H1 (cell line): ENCODE measurements at regions not wholly inside any gene's neighbourhood (a gene's known extent, or its start where the extent isn't known, plus 50 kb on each side); places are given as distances from the start of the nearest gene placed in this dataset.

Experiments used
- CTCF ChIA-PET: fragments of 300-600 bp; sonication (Branson Sonifier 250); formaldehyde crosslinking; loops from one replicate; lab custom pipeline; 2021; ENCODE audit not compliant: partially characterized antibody; lab: Charles Lee
- POLR2A ChIA-PET: fragments of 300-600 bp; sonication (Branson Sonifier 250); formaldehyde crosslinking; loops from one replicate; lab custom pipeline; 2021; ENCODE audit warnings: inconsistent platforms; ENCODE audit not compliant: partially characterized antibody; lab: Charles Lee
- DNase-seq, 2 experiments: peaks; one replicate each; pipeline versions ENCODE4 v3.0.0 to v3.0.0-alpha.2; 2010 to 2022; ENCODE audit warnings: low spot score in 2 of 2, low read depth in 1 of 2, mixed read lengths in 1 of 2
- FAIRE-seq: peaks from 2 replicates; lab custom pipeline; 2011; peaks lifted over from hg19 to GRCh38; lab: Jason Lieb, UNC
- H2AFZ ChIP-seq: 2 replicates; pipeline ENCODE4 v1.8.1; 2012; ENCODE audit warnings: low read length, inconsistent platforms
- H2AK5ac ChIP-seq: 2 replicates; pipeline ENCODE4 v1.6.1; 2013; ENCODE audit warnings: low read depth, low read length
- H2BK120ac ChIP-seq: replicated peaks from 2 replicates; pipeline ENCODE3; 2013; ENCODE audit warnings: low read depth, low read length, inconsistent platforms
- H2BK12ac ChIP-seq: 2 replicates; pipeline ENCODE4 v1.6.1; 2013; ENCODE audit warnings: low read depth, low read length
- H2BK15ac ChIP-seq: 2 replicates; pipeline ENCODE4 v1.6.1; 2013; ENCODE audit warnings: low read length
- H2BK20ac ChIP-seq: 2 replicates; pipeline ENCODE4 v1.6.1; 2013; ENCODE audit warnings: low read length
- H2BK5ac ChIP-seq: 2 replicates; pipeline ENCODE4 v1.6.1; 2013; ENCODE audit warnings: low read depth, low read length
- H3K14ac ChIP-seq: 2 replicates; pipeline ENCODE4 v1.6.1; 2013; ENCODE audit warnings: inconsistent platforms; ENCODE audit not compliant: insufficient read length
- H3K18ac ChIP-seq: 2 replicates; pipeline ENCODE4 v1.6.1; 2013; ENCODE audit warnings: low read length; ENCODE audit errors: extremely low read depth
- H3K23ac ChIP-seq: 2 replicates; pipeline ENCODE4 v1.6.1; 2013; ENCODE audit warnings: inconsistent platforms; ENCODE audit not compliant: insufficient read length
- H3K23me2 ChIP-seq: 2 replicates; pipeline ENCODE4 v1.6.1; 2013; ENCODE audit warnings: low read depth, low read length
- H3K27ac ChIP-seq: 2 replicates; pipeline ENCODE4 v1.6.1; 2011; ENCODE audit warnings: low read depth, low read length, inconsistent platforms
- H3K27me3 ChIP-seq, 4 experiments: replicated peaks in 1 of 4; 1 replicate in 1 of 4; 2 replicates in 3 of 4; pipeline versions ENCODE4 v1.6.1 to v1.8.1; 2011 to 2013; ENCODE audit warnings: low read length in 3 of 4, mild to moderate bottlenecking in 3 of 4, inconsistent platforms in 2 of 4, mixed read lengths in 2 of 4, moderate library complexity in 1 of 4; ENCODE audit not compliant: control insufficient read depth in 3 of 4, insufficient read depth in 3 of 4; ENCODE audit errors: extremely low read depth in 1 of 4
- H3K36me3 ChIP-seq, 4 experiments: 2 replicates each; pipeline versions ENCODE4 v1.6.1 to v1.8.1; 2011 to 2013; ENCODE audit warnings: mild to moderate bottlenecking in 4 of 4, low read length in 3 of 4, moderate library complexity in 2 of 4, control low read depth in 1 of 4, inconsistent platforms in 1 of 4; ENCODE audit not compliant: insufficient read depth in 4 of 4, control insufficient read depth in 2 of 4
- H3K4ac ChIP-seq: replicated peaks from 2 replicates; pipeline ENCODE3; 2013; ENCODE audit warnings: low read length, low read depth, mixed read lengths, inconsistent platforms; ENCODE audit not compliant: insufficient read length
- H3K4me1 ChIP-seq, 4 experiments: replicated peaks in 1 of 4; 1 replicate in 1 of 4; 2 replicates in 3 of 4; pipeline versions ENCODE4 v1.6.1 to v1.8.1; 2011 to 2013; ENCODE audit warnings: low read length in 3 of 4, inconsistent platforms in 2 of 4, mixed read lengths in 1 of 4; ENCODE audit not compliant: insufficient read depth in 4 of 4, control insufficient read depth in 3 of 4
- H3K4me2 ChIP-seq, 2 experiments: 2 replicates each; pipeline versions ENCODE4 v1.6.1 to v1.8.1; 2011 to 2013; ENCODE audit warnings: low read depth in 2 of 2, low read length in 2 of 2, control low read depth in 1 of 2, inconsistent platforms in 1 of 2, mild to moderate bottlenecking in 1 of 2; ENCODE audit not compliant: insufficient read depth in 1 of 2
- H3K4me3 ChIP-seq, 4 experiments: fragments of 200-600, 300-600 bp in 1 of 4; sonication (generic), shearing (Covaris generic), sonication (Bioruptor Twin) in 1 of 4; 2 replicates each; pipeline versions ENCODE4 v1.5.1 to v1.8.1; 2011 to 2016; ENCODE audit warnings: low read length in 4 of 4, low read depth in 3 of 4, control low read depth in 2 of 4, inconsistent platforms in 2 of 4, mild to moderate bottlenecking in 2 of 4, mixed read lengths in 1 of 4, moderate library complexity in 1 of 4; ENCODE audit not compliant: insufficient read depth in 2 of 4; ENCODE audit errors: extremely low read depth in 1 of 4
- H3K56ac ChIP-seq: replicated peaks from 2 replicates; pipeline ENCODE3; 2013; ENCODE audit warnings: low read depth, mild to moderate bottlenecking, mixed read lengths, low read length, inconsistent platforms; ENCODE audit not compliant: insufficient read length
- H3K79me1 ChIP-seq: 2 replicates; pipeline ENCODE4 v1.6.1; 2013; ENCODE audit warnings: low read depth, low read length, control low read depth
- H3K79me2 ChIP-seq, 2 experiments: 2 replicates each; pipeline versions ENCODE4 v1.6.1 to v1.8.1; 2012 to 2013; ENCODE audit warnings: low read length in 2 of 2, mild to moderate bottlenecking in 2 of 2, inconsistent platforms in 1 of 2; ENCODE audit not compliant: insufficient read depth in 2 of 2, control insufficient read depth in 1 of 2
- H3K9ac ChIP-seq, 4 experiments: replicated peaks in 1 of 4; 1 replicate in 1 of 4; 2 replicates in 3 of 4; pipeline versions ENCODE4 v1.6.1 to v1.8.1; 2011 to 2013; ENCODE audit warnings: low read depth in 3 of 4, low read length in 3 of 4, control low read depth in 2 of 4, mild to moderate bottlenecking in 2 of 4, moderate library complexity in 2 of 4, inconsistent platforms in 1 of 4; ENCODE audit errors: extremely low read depth in 1 of 4
- H3K9me3 ChIP-seq, 2 experiments: 2 replicates each; pipeline versions ENCODE4 v1.6.1 to v1.8.1; 2012 to 2013; ENCODE audit warnings: mild to moderate bottlenecking in 2 of 2, moderate library complexity in 2 of 2, control low read depth in 1 of 2, inconsistent platforms in 1 of 2, low read depth in 1 of 2, low read length in 1 of 2, mixed read lengths in 1 of 2; ENCODE audit not compliant: insufficient read depth in 2 of 2
- H4K20me1 ChIP-seq, 2 experiments: replicated peaks in 1 of 2; 2 replicates each; pipeline versions ENCODE3 to v1.8.1; 2011 to 2013; ENCODE audit warnings: inconsistent platforms in 2 of 2, low read length in 2 of 2, mild to moderate bottlenecking in 1 of 2; ENCODE audit not compliant: insufficient read depth in 2 of 2, control insufficient read depth in 1 of 2
- H4K5ac ChIP-seq: 2 replicates; pipeline ENCODE4 v1.6.1; 2013; ENCODE audit warnings: low read length, low read depth, mixed read lengths, inconsistent platforms; ENCODE audit not compliant: insufficient read length
- H4K8ac ChIP-seq: 2 replicates; pipeline ENCODE4 v1.8.0; 2013; ENCODE audit warnings: mild to moderate bottlenecking, moderate library complexity, low read length, inconsistent platforms; ENCODE audit not compliant: insufficient read depth; ENCODE audit errors: extremely low read depth
- H4K91ac ChIP-seq: replicated peaks from 2 replicates; pipeline ENCODE3; 2013; ENCODE audit warnings: low read length, mixed read lengths, inconsistent platforms; ENCODE audit not compliant: insufficient read length
- ATF2 ChIP-seq: IDR thresholded peaks from 2 replicates; pipeline ENCODE4 v1.6.1; 2012; ENCODE audit warnings: low read length, inconsistent platforms
- CEBPB ChIP-seq: IDR thresholded peaks from 2 replicates; pipeline ENCODE4 v1.6.1; 2012; ENCODE audit warnings: low read depth, low read length
- EGR1 ChIP-seq: IDR thresholded peaks from 2 replicates; pipeline ENCODE4 v1.6.1; 2011; ENCODE audit warnings: low read depth, low read length, borderline replicate concordance
- HDAC6 ChIP-seq: IDR thresholded peaks from one replicate; pipeline ENCODE4 v1.7.1; 2012; ENCODE audit warnings: low read depth, mild to moderate bottlenecking, inconsistent platforms, low read length, moderate library complexity
- MAFK ChIP-seq: IDR thresholded peaks from 2 replicates; pipeline ENCODE4 v1.6.1; 2012; ENCODE audit warnings: low read depth, mild to moderate bottlenecking, improper control_type of control experiment, low read length
- NRF1 ChIP-seq: IDR thresholded peaks from 2 replicates; pipeline ENCODE4 v1.6.1; 2011; ENCODE audit warnings: mild to moderate bottlenecking, low read depth, low read length, improper control_type of control experiment
- POLR2AphosphoS5 ChIP-seq: IDR thresholded peaks from 2 replicates; pipeline ENCODE4 v1.6.1; 2011; ENCODE audit warnings: low read depth, low read length
- SP4 ChIP-seq: IDR thresholded peaks from 2 replicates; pipeline ENCODE4 v1.6.1; 2012; ENCODE audit warnings: low read length, inconsistent platforms
- TAF1 ChIP-seq: IDR thresholded peaks from 2 replicates; pipeline ENCODE4 v1.6.1; 2011; ENCODE audit warnings: mild to moderate bottlenecking, low read depth, low read length
- WGBS, 2 experiments: shearing (Covaris generic) in 1 of 2; methylation state at CpG; one replicate each; pipeline versions ENCODE4 v1.1.6 to v1.1.7; 2013 to 2015; ENCODE audit warnings: low lambda C conversion rate in 2 of 2, mixed read lengths in 2 of 2, inconsistent platforms in 1 of 2, low coverage in 1 of 2, missing lambda C conversion rate in 1 of 2; ENCODE audit not compliant: insufficient replicate concordance in 2 of 2, insufficient coverage in 1 of 2, insufficient read length in 1 of 2; ENCODE audit errors: extremely low coverage in 1 of 2, missing lambda C conversion rate in 1 of 2; 5-methylcytosine and 5-hydroxymethylcytosine counted together

GRCh38 chr11:29623144-29623722, 393.6 kb downstream of the KCNA4 start:
- peak overlapping the region; percentile 48; the same call in 1 of the 2 replicates for H2AFZ ChIP-seq
- H2BK5ac ChIP-seq = peak overlapping the region; percentile 88
- no peak overlapping the region for H4K91ac ChIP-seq
- no peak overlapping the region for H3K4ac ChIP-seq
- peaks cover 3 to 7% (median 4%) of the 10 kb centered on the region in 4 experiments; a peak in 5 of 7 replicates for H3K4me1 ChIP-seq
- 27% methylated on average over 5 of the region's 5 CpGs; no CpG with 5 or more reads in 1 of the 2 experiments for WGBS, 2 experiments
- peak overlapping the region; percentile 5 to 55 for H3K4me2 ChIP-seq
- DNase-seq (peak; percentile 51 to 61), FAIRE-seq (peak; percentile 94)
- no peak overlapping the region for H2BK15ac ChIP-seq
- no peaks in the 10 kb centered on the region for H3K27me3 ChIP-seq
- H3K4me3 ChIP-seq = peak overlapping the region in 3 of 4 experiments; percentile 5 to 47 (median 7); a peak in 3 of 8 replicates
- H3K9me3 ChIP-seq = no peaks in the 10 kb centered on the region
- peak overlapping the region; percentile 93 for H3K27ac ChIP-seq
- H3K23me2 ChIP-seq = no peaks in the 10 kb centered on the region
- CTCF ChIA-PET = interaction anchor here (1.1 to 4.3 kb wide), 3 partner anchors 8 to 34 kb away, joined by 3 to 31 read pairs (median 4); no protein-coding TSS in a partner anchor
- no peak overlapping the region for H3K9ac ChIP-seq
- H4K5ac ChIP-seq = peak overlapping the region; percentile 99
- no peak overlapping the region; the same call in 1 of the 2 replicates for H2AK5ac ChIP-seq
- H3K36me3 ChIP-seq = no peaks in the 10 kb centered on the region; a peak in 1 of 8 replicates
- peak overlapping the region; percentile 12; the same call in 1 of the 2 replicates for H3K18ac ChIP-seq
- POLR2A ChIA-PET = interaction anchor here (0.8 to 1.3 kb wide), 5 partner anchors 8 to 700 kb away, joined by 3 to 4 read pairs (median 4); partner anchors contain the start of gene ARL14EP
- H3K79me2 ChIP-seq = no peaks in the 10 kb centered on the region
- H3K14ac ChIP-seq = no peak overlapping the region
- H2BK120ac ChIP-seq = peak overlapping the region; percentile 67
- H3K79me1 ChIP-seq = no peaks in the 10 kb centered on the region
- peak overlapping the region; percentile 77; the same call in 1 of the 2 replicates for H2BK12ac ChIP-seq
- no peak overlapping the region for H3K23ac ChIP-seq
- 0 out of 2 replicates have a peak overlapping the region, but pooled peaks have one; percentile 24 for H2BK20ac ChIP-seq
- no peak overlapping the region for H3K56ac ChIP-seq
- no peak overlapping the region for H4K8ac ChIP-seq
- H4K20me1 ChIP-seq = no peaks in the 10 kb centered on the region
- no peak for TF ChIP-seq HDAC6
- TF ChIP-seq ATF2 = peak; percentile 42; the same call in 1 of the 2 replicates
- TF ChIP-seq EGR1 = no peak
- no peak for TF ChIP-seq POLR2AphosphoS5
- no peak for TF ChIP-seq MAFK
- peak; percentile 81 for TF ChIP-seq CEBPB
- TF ChIP-seq NRF1 = no peak
- peak; percentile 58; the same call in 1 of the 2 replicates for TF ChIP-seq TAF1
- no peak for TF ChIP-seq SP4
